GM12874 (cell line): ENCODE measurements at regions not wholly inside any gene's neighbourhood (a gene's known extent, or its start where the extent isn't known, plus 50 kb on each side); places are given as distances from the start of the nearest gene placed in this dataset.

Experiments used
- TF ChIP-seq, protein P1 (sequence below): IDR thresholded peaks from 2 replicates; pipeline ENCODE4 v1.5.1; 2011; ENCODE audit warnings: low read depth, mild to moderate bottlenecking, control low read depth, low read length, moderate library complexity; ENCODE audit not compliant: insufficient read depth

DNA sequence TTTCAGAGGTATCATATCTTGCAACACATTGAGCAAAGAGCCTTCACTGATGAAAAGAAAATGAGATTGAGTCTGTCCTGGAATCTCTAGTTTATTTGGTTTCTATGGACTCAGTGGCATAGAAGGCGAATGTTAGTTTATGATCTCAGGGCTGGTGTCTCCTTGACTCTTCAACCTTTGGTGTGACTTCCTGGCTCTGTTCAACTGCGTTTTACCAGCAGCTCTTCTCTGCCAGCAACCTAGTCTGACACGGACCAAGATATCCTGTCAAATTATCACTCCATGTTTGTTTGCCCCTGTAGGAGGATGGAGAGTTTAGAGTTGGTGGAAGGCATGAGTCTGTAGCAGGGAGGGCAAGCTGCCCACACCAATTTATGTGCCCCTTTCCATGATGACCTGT is 82.9 kb upstream of the TBC1D5 start:
- TF ChIP-seq, protein P1, sequence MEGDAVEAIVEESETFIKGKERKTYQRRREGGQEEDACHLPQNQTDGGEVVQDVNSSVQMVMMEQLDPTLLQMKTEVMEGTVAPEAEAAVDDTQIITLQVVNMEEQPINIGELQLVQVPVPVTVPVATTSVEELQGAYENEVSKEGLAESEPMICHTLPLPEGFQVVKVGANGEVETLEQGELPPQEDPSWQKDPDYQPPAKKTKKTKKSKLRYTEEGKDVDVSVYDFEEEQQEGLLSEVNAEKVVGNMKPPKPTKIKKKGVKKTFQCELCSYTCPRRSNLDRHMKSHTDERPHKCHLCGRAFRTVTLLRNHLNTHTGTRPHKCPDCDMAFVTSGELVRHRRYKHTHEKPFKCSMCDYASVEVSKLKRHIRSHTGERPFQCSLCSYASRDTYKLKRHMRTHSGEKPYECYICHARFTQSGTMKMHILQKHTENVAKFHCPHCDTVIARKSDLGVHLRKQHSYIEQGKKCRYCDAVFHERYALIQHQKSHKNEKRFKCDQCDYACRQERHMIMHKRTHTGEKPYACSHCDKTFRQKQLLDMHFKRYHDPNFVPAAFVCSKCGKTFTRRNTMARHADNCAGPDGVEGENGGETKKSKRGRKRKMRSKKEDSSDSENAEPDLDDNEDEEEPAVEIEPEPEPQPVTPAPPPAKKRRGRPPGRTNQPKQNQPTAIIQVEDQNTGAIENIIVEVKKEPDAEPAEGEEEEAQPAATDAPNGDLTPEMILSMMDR: no peak

GRCh38 chr3:17823816-17824215 is 81.4 kb upstream of the TBC1D5 start:
- TF ChIP-seq, protein P1: no peak

- TF ChIP-seq, protein P1: no peak
Measured at GRCh38 chr3:17823036-17823435, 80.6 kb upstream of the TBC1D5 start.

- TF ChIP-seq, protein P1: no peak
Measured at GRCh38 chr3:17820704-17821103, 78.3 kb upstream of the TBC1D5 start.

- TF ChIP-seq, protein P1: no peak
Measured at GRCh38 chr3:17820275-17820674, 77.8 kb upstream of the TBC1D5 start.

GRCh38 chr3:17817545-17817944 is 75.1 kb upstream of the TBC1D5 start:
- TF ChIP-seq, protein P1: no peak

GRCh38 chr3:17811646-17812045 is 69.2 kb upstream of the TBC1D5 start:
- TF ChIP-seq, protein P1: no peak

DNA sequence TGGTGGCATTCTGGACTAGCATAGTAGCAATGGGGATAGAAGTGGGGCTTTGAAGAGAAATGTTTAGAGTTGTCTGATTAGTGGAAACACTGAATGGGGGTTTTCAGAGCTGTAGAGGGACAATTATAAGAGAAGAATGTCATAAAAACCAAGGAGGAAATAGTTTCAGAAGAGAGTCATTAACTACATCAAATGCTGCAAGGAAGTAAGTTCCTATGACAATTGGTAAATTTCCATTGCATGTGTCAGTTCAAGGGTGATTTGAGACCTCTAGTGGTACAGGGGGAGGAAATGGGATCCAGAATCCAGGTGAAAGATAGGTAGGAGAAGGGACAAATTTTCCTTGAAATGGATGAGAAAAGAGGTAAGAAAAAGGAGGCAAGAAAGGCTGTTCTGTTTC is 68.3 kb upstream of the TBC1D5 start:
- TF ChIP-seq, protein P1: no peak
